ENCODE measurements at regions not wholly inside any gene's neighbourhood (a gene's known extent, or its start where the extent isn't known, plus 50 kb on each side); places are given as distances from the start of the nearest gene placed in this dataset.

GRCh38 chr1:101139821-101140718, 96.7 kb upstream of the S1PR1 start:
- H3K4me3 ChIP-seq (ENCODE audit: insufficient read depth in 1 of 2, low read depth in 1 of 2, low read length in 2 of 2) = no peak overlapping the region
- no peak overlapping the region for H2BK15ac ChIP-seq (ENCODE audit: low read depth, poor library complexity, severe bottlenecking)
- no peaks in the 10 kb centered on the region for H3K4me1 ChIP-seq (ENCODE audit: control insufficient read depth, insufficient read depth, low read depth, low read length)
- H2BK5ac ChIP-seq (ENCODE audit: low read depth, low read length, poor library complexity, severe bottlenecking) = no peak overlapping the region
- H2AK5ac ChIP-seq (ENCODE audit: low read length, severe bottlenecking) = no peak overlapping the region
- H3K4me2 ChIP-seq (ENCODE audit: low read length, poor library complexity, severe bottlenecking) = no peak overlapping the region
- no peaks in the 10 kb centered on the region for H3K36me3 ChIP-seq (ENCODE audit: control insufficient read depth in 1 of 2, insufficient read depth in 2 of 2, low read depth in 1 of 2, low read length in 2 of 2)
- H3K79me1 ChIP-seq (replicated peaks; ENCODE audit: low read length, poor library complexity, severe bottlenecking) = no peaks in the 10 kb centered on the region
- H2BK120ac ChIP-seq (ENCODE audit: low read depth, low read length) = no peak overlapping the region
- no peak overlapping the region for H3K9ac ChIP-seq (ENCODE audit: low read length)
- H3K27me3 ChIP-seq (ENCODE audit: control insufficient read depth in 1 of 2, insufficient read depth in 1 of 2, low read length in 2 of 2) = peaks cover 0 to 14% of the 10 kb centered on the region in 2 experiments
- no peak for DNase-seq
- 100% methylated on average over 1 of the region's 2 CpGs for WGBS
- no peaks in the 10 kb centered on the region for H3K9me3 ChIP-seq (ENCODE audit: control insufficient read depth, low read length)
- no peak overlapping the region for H2BK12ac ChIP-seq (ENCODE audit: low read length in 2 of 2)
- H4K8ac ChIP-seq (ENCODE audit: low read length) = no peak overlapping the region
- no peak overlapping the region for H2AFZ ChIP-seq (ENCODE audit: low read depth, low read length)
- H3K4ac ChIP-seq (ENCODE audit: low read depth in 1 of 2, low read length in 2 of 2) = no peak overlapping the region
- H4K91ac ChIP-seq (ENCODE audit: low read length) = no peak overlapping the region
- H3K27ac ChIP-seq (ENCODE audit: low read length, poor library complexity, severe bottlenecking) = no peak overlapping the region
- no peak overlapping the region for H3K23ac ChIP-seq (ENCODE audit: low read length in 2 of 2)
- H3K18ac ChIP-seq (ENCODE audit: low read depth in 1 of 2, low read length in 2 of 2) = no peak overlapping the region
- no peak overlapping the region for H3K14ac ChIP-seq (ENCODE audit: low read length in 2 of 2)

- DNase-seq = no peak
- Histone ChIP-seq H2BK12ac (ENCODE audit: low read length in 2 of 2) (no peak overlapping the region), H3K9ac (ENCODE audit: low read length) (no peak overlapping the region), H3K27ac (ENCODE audit: low read length, poor library complexity, severe bottlenecking) (no peak overlapping the region), H3K9me3 (ENCODE audit: control insufficient read depth, low read length) (no peaks in the 10 kb centered on the region), H2BK120ac (ENCODE audit: low read depth, low read length) (no peak overlapping the region), H4K8ac (ENCODE audit: low read length) (no peak overlapping the region), H2AFZ (ENCODE audit: low read depth, low read length) (no peak overlapping the region), H4K91ac (ENCODE audit: low read length) (no peak overlapping the region), H2BK15ac (ENCODE audit: low read depth, poor library complexity, severe bottlenecking) (no peak overlapping the region), H3K27me3 (ENCODE audit: control insufficient read depth in 1 of 2, insufficient read depth in 1 of 2, low read length in 2 of 2) (peaks cover 0 to 18% of the 10 kb centered on the region in 2 experiments), H3K23ac (ENCODE audit: low read length in 2 of 2) (no peak overlapping the region), H2BK5ac (ENCODE audit: low read depth, low read length, poor library complexity, severe bottlenecking) (no peak overlapping the region), H3K4me1 (ENCODE audit: control insufficient read depth, insufficient read depth, low read depth, low read length) (no peaks in the 10 kb centered on the region), H3K79me1 (replicated peaks; ENCODE audit: low read length, poor library complexity, severe bottlenecking) (no peaks in the 10 kb centered on the region), H3K4ac (ENCODE audit: low read depth in 1 of 2, low read length in 2 of 2) (no peak overlapping the region), H3K14ac (ENCODE audit: low read length in 2 of 2) (no peak overlapping the region), H3K18ac (ENCODE audit: low read depth in 1 of 2, low read length in 2 of 2) (no peak overlapping the region), H3K36me3 (ENCODE audit: control insufficient read depth in 1 of 2, insufficient read depth in 2 of 2, low read depth in 1 of 2, low read length in 2 of 2) (no peaks in the 10 kb centered on the region), H3K4me3 (ENCODE audit: insufficient read depth in 1 of 2, low read depth in 1 of 2, low read length in 2 of 2) (no peak overlapping the region), H2AK5ac (ENCODE audit: low read length, severe bottlenecking) (no peak overlapping the region), H3K4me2 (ENCODE audit: low read length, poor library complexity, severe bottlenecking) (no peak overlapping the region)
- 97% methylated on average over 1 of the region's 1 CpG for WGBS
These were observed 97.7 kb upstream of the S1PR1 start for GRCh38 chr1:101139130-101139529.

GRCh38 chr1:101137144-101138126, 99.4 kb upstream of the S1PR1 start:
- H4K8ac ChIP-seq (ENCODE audit: low read length) = no peak overlapping the region
- no peak overlapping the region for H3K18ac ChIP-seq (ENCODE audit: low read depth in 1 of 2, low read length in 2 of 2)
- H3K27ac ChIP-seq (ENCODE audit: low read length, poor library complexity, severe bottlenecking) = no peak overlapping the region
- H2BK12ac ChIP-seq (ENCODE audit: low read length in 2 of 2) = no peak overlapping the region
- H2BK15ac ChIP-seq (ENCODE audit: low read depth, poor library complexity, severe bottlenecking) = no peak overlapping the region
- H3K14ac ChIP-seq (ENCODE audit: low read length in 2 of 2) = no peak overlapping the region
- H3K27me3 ChIP-seq (ENCODE audit: control insufficient read depth in 1 of 2, insufficient read depth in 1 of 2, low read length in 2 of 2) = peaks cover 0 to 19% of the 10 kb centered on the region in 2 experiments
- H4K91ac ChIP-seq (ENCODE audit: low read length) = no peak overlapping the region
- peak; percentile 58 for DNase-seq
- 60% methylated on average over 5 of the region's 5 CpGs for WGBS
- H3K23ac ChIP-seq (ENCODE audit: low read length in 2 of 2) = no peak overlapping the region
- H3K4me1 ChIP-seq (ENCODE audit: control insufficient read depth, insufficient read depth, low read depth, low read length) = no peaks in the 10 kb centered on the region
- no peak overlapping the region for H3K4me2 ChIP-seq (ENCODE audit: low read length, poor library complexity, severe bottlenecking)
- H2AFZ ChIP-seq (ENCODE audit: low read depth, low read length) = no peak overlapping the region
- H3K9ac ChIP-seq (ENCODE audit: low read length) = no peak overlapping the region
- no peak overlapping the region for H3K4ac ChIP-seq (ENCODE audit: low read depth in 1 of 2, low read length in 2 of 2)
- no peak overlapping the region for H2BK5ac ChIP-seq (ENCODE audit: low read depth, low read length, poor library complexity, severe bottlenecking)
- no peaks in the 10 kb centered on the region for H3K9me3 ChIP-seq (ENCODE audit: control insufficient read depth, low read length)
- H3K79me1 ChIP-seq (replicated peaks; ENCODE audit: low read length, poor library complexity, severe bottlenecking) = no peaks in the 10 kb centered on the region
- H3K36me3 ChIP-seq (ENCODE audit: control insufficient read depth in 1 of 2, insufficient read depth in 2 of 2, low read depth in 1 of 2, low read length in 2 of 2) = no peaks in the 10 kb centered on the region
- H3K4me3 ChIP-seq (ENCODE audit: insufficient read depth in 1 of 2, low read depth in 1 of 2, low read length in 2 of 2) = no peak overlapping the region
- no peak overlapping the region for H2AK5ac ChIP-seq (ENCODE audit: low read length, severe bottlenecking)
- no peak overlapping the region for H2BK120ac ChIP-seq (ENCODE audit: low read depth, low read length)

DNA sequence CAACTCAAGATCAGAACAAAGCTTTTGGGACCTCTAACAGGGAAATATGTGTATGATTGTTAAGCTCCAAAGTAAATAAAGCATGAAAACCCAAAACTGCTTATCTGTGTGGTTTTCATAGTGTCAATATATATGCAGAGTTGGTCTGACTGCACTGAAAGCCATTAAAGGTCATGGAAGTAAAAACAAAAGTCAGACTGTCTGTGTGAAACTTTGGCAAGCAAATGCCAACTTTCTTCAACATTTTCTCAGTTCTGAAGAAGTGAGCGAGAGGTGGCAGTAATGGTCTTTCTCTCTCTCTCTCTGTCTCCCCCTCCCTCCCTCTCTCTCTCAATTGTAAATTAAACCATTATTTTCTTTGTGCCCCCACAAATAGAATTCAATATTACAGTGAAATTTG, 100.1 kb upstream of the S1PR1 start:
- no peak overlapping the region for H2BK12ac ChIP-seq (ENCODE audit: low read length in 2 of 2)
- no peak overlapping the region for H2AFZ ChIP-seq (ENCODE audit: low read depth, low read length)
- no peak overlapping the region for H4K8ac ChIP-seq (ENCODE audit: low read length)
- DNase-seq = peak; percentile 28
- WGBS = no CpG with 5 or more reads among the region's 1 CpG
- no peak overlapping the region for H2BK5ac ChIP-seq (ENCODE audit: low read depth, low read length, poor library complexity, severe bottlenecking)
- peak overlapping the region; percentile 28 for H3K27ac ChIP-seq (ENCODE audit: low read length, poor library complexity, severe bottlenecking)
- no peak overlapping the region for H3K14ac ChIP-seq (ENCODE audit: low read length in 2 of 2)
- H3K4me1 ChIP-seq (ENCODE audit: control insufficient read depth, insufficient read depth, low read depth, low read length) = no peaks in the 10 kb centered on the region
- H2BK15ac ChIP-seq (ENCODE audit: low read depth, poor library complexity, severe bottlenecking) = no peak overlapping the region
- no peak overlapping the region for H3K4ac ChIP-seq (ENCODE audit: low read depth in 1 of 2, low read length in 2 of 2)
- no peak overlapping the region for H3K23ac ChIP-seq (ENCODE audit: low read length in 2 of 2)
- no peaks in the 10 kb centered on the region for H3K9me3 ChIP-seq (ENCODE audit: control insufficient read depth, low read length)
- no peaks in the 10 kb centered on the region for H3K36me3 ChIP-seq (ENCODE audit: control insufficient read depth in 1 of 2, insufficient read depth in 2 of 2, low read depth in 1 of 2, low read length in 2 of 2)
- no peaks in the 10 kb centered on the region for H3K79me1 ChIP-seq (replicated peaks; ENCODE audit: low read length, poor library complexity, severe bottlenecking)
- H3K4me2 ChIP-seq (ENCODE audit: low read length, poor library complexity, severe bottlenecking) = no peak overlapping the region
- H4K91ac ChIP-seq (ENCODE audit: low read length) = no peak overlapping the region
- H3K9ac ChIP-seq (ENCODE audit: low read length) = no peak overlapping the region
- peaks cover 0 to 19% of the 10 kb centered on the region in 2 experiments for H3K27me3 ChIP-seq (ENCODE audit: control insufficient read depth in 1 of 2, insufficient read depth in 1 of 2, low read length in 2 of 2)
- H2AK5ac ChIP-seq (ENCODE audit: low read length, severe bottlenecking) = no peak overlapping the region
- H3K18ac ChIP-seq (ENCODE audit: low read depth in 1 of 2, low read length in 2 of 2) = no peak overlapping the region
- no peak overlapping the region for H3K4me3 ChIP-seq (ENCODE audit: insufficient read depth in 1 of 2, low read depth in 1 of 2, low read length in 2 of 2)
- H2BK120ac ChIP-seq (ENCODE audit: low read depth, low read length) = no peak overlapping the region

Measured in mesenchymal stem cell (in vitro differentiated cells and primary cell).